WTC11 (cell line): ENCODE measurements at regions not wholly inside any gene's neighbourhood (a gene's known extent, or its start where the extent isn't known, plus 50 kb on each side); places are given as distances from the start of the nearest gene placed in this dataset.

Source experiments
- ATAC-seq: fragments of 200-7000 bp; cut with Tn5 transposase; 2 replicates; pipeline ENCODE4 v1.10.0; 2021; ENCODE audit warnings: mild to moderate bottlenecking, moderate library complexity
- CTCF ChIA-PET: fragments of 300-600 bp; sonication (Branson Sonifier 250); formaldehyde crosslinking; loops from one replicate; lab custom pipeline; 2021; ENCODE audit warnings: antibody characterized with exemption; lab: Charles Lee
- POLR2A ChIA-PET: fragments of 350-600 bp; sonication (Branson Sonifier 250); formaldehyde crosslinking; loops from one replicate; lab custom pipeline; 2021; ENCODE audit warnings: antibody characterized with exemption; lab: Charles Lee
- DNase-seq: peaks from one replicate; pipeline ENCODE4 v3.0.0; 2021; ENCODE audit warnings: low spot score
- H3K27ac Mint-ChIP-seq: 2 replicates; pipeline ENCODE4 v1.8.0; 2021; ENCODE audit warnings: mixed read lengths
- H3K27me3 Mint-ChIP-seq: 2 replicates; pipeline ENCODE4 v1.8.0; 2021; ENCODE audit warnings: low read depth, mild to moderate bottlenecking, moderate library complexity, mixed read lengths
- H3K36me3 Mint-ChIP-seq: 2 replicates; pipeline ENCODE4 v1.8.0; 2021; ENCODE audit warnings: mixed read lengths
- H3K4me1 Mint-ChIP-seq: 2 replicates; pipeline ENCODE4 v1.8.0; 2022; ENCODE audit warnings: mixed read lengths
- H3K4me3 Mint-ChIP-seq: 2 replicates; pipeline ENCODE4 v1.8.0; 2021; ENCODE audit warnings: mild to moderate bottlenecking, moderate library complexity, mixed read lengths
- H3K9me3 Mint-ChIP-seq: 2 replicates; pipeline ENCODE4 v1.8.0; 2021; ENCODE audit warnings: mixed read lengths
- CREB1 ChIP-seq: sonication (generic); formaldehyde crosslinking; IDR thresholded peaks from 2 replicates; pipeline ENCODE4 v1.8.0; 2023; ENCODE audit warnings: mild to moderate bottlenecking, missing genetic modification reagents
- ELF4 ChIP-seq: sonication (generic); formaldehyde crosslinking; IDR thresholded peaks from 2 replicates; pipeline ENCODE4 v1.8.1; 2022; ENCODE audit warnings: low read depth, mild to moderate bottlenecking, moderate library complexity, missing genetic modification reagents
- EMX1 ChIP-seq: fragments of 250-450 bp; sonication (Bioruptor Pico); IDR thresholded peaks from 2 replicates; pipeline ENCODE4 v1.8.0; 2021; ENCODE audit warnings: mild to moderate bottlenecking
- ESRRA ChIP-seq: sonication (generic); formaldehyde crosslinking; IDR thresholded peaks from 2 replicates; pipeline ENCODE4 v1.8.1; 2022; ENCODE audit warnings: mild to moderate bottlenecking, missing genetic modification reagents, borderline replicate concordance
- GRHL2 ChIP-seq: fragments of 250-450 bp; sonication (Bioruptor Pico); IDR thresholded peaks from 2 replicates; pipeline ENCODE4 v1.8.0; 2022; ENCODE audit warnings: mild to moderate bottlenecking, moderate library complexity; ENCODE audit not compliant: insufficient replicate concordance, severe bottlenecking
- GTF2I ChIP-seq: fragments of 250-450 bp; sonication (Bioruptor Pico); conservative IDR thresholded peaks from 2 replicates; pipeline ENCODE4 v1.4.0; 2021; ENCODE audit warnings: mild to moderate bottlenecking
- MXD4 ChIP-seq: fragments of 250-450 bp; sonication (Bioruptor Pico); IDR thresholded peaks from 2 replicates; pipeline ENCODE4 v1.8.0; 2021; ENCODE audit warnings: mild to moderate bottlenecking, moderate library complexity, borderline replicate concordance
- NR3C1 ChIP-seq: sonication (generic); formaldehyde crosslinking; conservative IDR thresholded peaks from 2 replicates; pipeline ENCODE4 v1.8.1; 2023; ENCODE audit warnings: low read depth, mild to moderate bottlenecking, missing genetic modification reagents
- TCF7 ChIP-seq: sonication (generic); formaldehyde crosslinking; IDR thresholded peaks from 2 replicates; pipeline ENCODE4 v1.8.0; 2022; ENCODE audit warnings: mild to moderate bottlenecking, low read depth, missing genetic modification reagents, moderate library complexity
- ZNF138 ChIP-seq: sonication (generic); formaldehyde crosslinking; conservative IDR thresholded peaks from 2 replicates; pipeline ENCODE4 v1.8.1; 2022; ENCODE audit warnings: mild to moderate bottlenecking, moderate library complexity, missing genetic modification reagents
- ZNF263 ChIP-seq: sonication (generic); formaldehyde crosslinking; IDR thresholded peaks from 2 replicates; pipeline ENCODE4 v1.8.1; 2022; ENCODE audit warnings: low read depth, mild to moderate bottlenecking, moderate library complexity, missing genetic modification reagents
- ZNF423 ChIP-seq: fragments of 250-450 bp; sonication (Bioruptor Pico); IDR thresholded peaks from 2 replicates; pipeline ENCODE4 v2.1.2; 2022; ENCODE audit warnings: mild to moderate bottlenecking, moderate library complexity
- ZNF671 ChIP-seq: fragments of 250-450 bp; sonication (Bioruptor Pico); IDR thresholded peaks from 2 replicates; pipeline ENCODE4 v1.8.0; 2021; ENCODE audit warnings: mild to moderate bottlenecking
- TF ChIP-seq, protein P1 (sequence below): sonication (generic); formaldehyde crosslinking; IDR thresholded peaks from 2 replicates; pipeline ENCODE4 v1.8.0; 2022; ENCODE audit warnings: missing genetic modification reagents
- TF ChIP-seq, protein P2 (sequence below): sonication (generic); formaldehyde crosslinking; IDR thresholded peaks from 2 replicates; pipeline ENCODE4 v1.8.0; 2023; ENCODE audit warnings: missing genetic modification reagents
- TF ChIP-seq, protein P3 (sequence below): sonication (generic); formaldehyde crosslinking; IDR thresholded peaks from 2 replicates; pipeline ENCODE4 v1.8.0; 2022; ENCODE audit warnings: mild to moderate bottlenecking, missing genetic modification reagents
- TF ChIP-seq, protein P4 (sequence below): sonication (generic); formaldehyde crosslinking; IDR thresholded peaks from 2 replicates; pipeline ENCODE4 v1.8.0; 2022; ENCODE audit warnings: mild to moderate bottlenecking, missing genetic modification reagents
- TF ChIP-seq, protein P5 (sequence below): fragments of 250-450 bp; sonication (Bioruptor Pico); IDR thresholded peaks from 2 replicates; pipeline ENCODE4 v1.9.0; 2021; ENCODE audit warnings: moderate library complexity, mild to moderate bottlenecking, inconsistent platforms, borderline replicate concordance
- TF ChIP-seq, protein P6 (sequence below): fragments of 250-450 bp; sonication (Bioruptor Pico); IDR thresholded peaks from 2 replicates; pipeline ENCODE4 v2.1.2; 2022; ENCODE audit warnings: mild to moderate bottlenecking, moderate library complexity
- TF ChIP-seq, protein P7 (sequence below): sonication (generic); formaldehyde crosslinking; IDR thresholded peaks from 2 replicates; pipeline ENCODE4 v1.8.1; 2022; ENCODE audit warnings: mild to moderate bottlenecking, missing genetic modification reagents, moderate library complexity, borderline replicate concordance
- TF ChIP-seq, protein P8 (sequence below): sonication (generic); formaldehyde crosslinking; IDR thresholded peaks from 2 replicates; pipeline ENCODE4 v1.8.1; 2023; ENCODE audit warnings: mild to moderate bottlenecking, missing genetic modification reagents
- TF ChIP-seq, protein P9 (sequence below): sonication (generic); formaldehyde crosslinking; conservative IDR thresholded peaks from 2 replicates; pipeline ENCODE4 v1.8.1; 2022; ENCODE audit warnings: mild to moderate bottlenecking, missing genetic modification reagents

DNA sequence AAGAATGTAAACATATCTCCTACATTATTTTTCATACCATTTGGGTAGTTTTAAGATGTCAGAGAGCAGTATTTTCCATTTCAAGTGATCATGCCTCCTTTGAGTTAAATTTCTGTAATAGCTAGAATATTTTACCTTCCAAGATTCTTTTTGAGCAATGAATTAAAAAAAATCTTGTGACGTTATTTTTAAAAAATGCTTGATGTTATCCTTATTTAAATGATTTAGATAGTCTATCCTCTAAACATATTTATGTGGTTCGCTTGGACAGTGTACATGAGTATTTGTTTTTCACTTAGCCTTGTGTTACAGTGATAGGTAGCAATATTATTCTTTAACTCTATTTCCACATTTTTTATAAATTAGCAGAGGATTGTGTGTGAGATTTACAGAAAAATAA is 639.2 kb upstream of the CDH2 start (continued):
- TF ChIP-seq ZNF671 (no peak), CREB1 (CRISPR knock-in tag) (no peak)

DNA sequence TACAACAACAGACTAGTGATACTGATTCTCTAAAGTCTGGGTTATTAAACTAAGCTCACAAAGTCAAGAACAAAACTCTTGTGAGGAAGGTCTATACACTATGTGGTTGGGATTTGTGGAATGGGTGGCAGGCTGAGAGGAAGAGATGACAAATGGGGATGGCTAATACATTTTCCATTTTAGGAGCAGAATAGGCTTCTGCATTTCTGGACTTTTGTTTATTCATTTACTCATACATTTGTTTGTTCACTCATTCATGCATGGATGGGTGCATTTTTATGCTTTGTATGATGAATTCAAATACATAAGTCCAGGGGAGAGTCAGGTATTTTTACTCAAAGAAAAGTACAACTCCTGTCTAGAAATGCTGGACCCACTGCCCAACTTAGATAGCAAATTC is 637.4 kb upstream of the CDH2 start:
- TF ChIP-seq ZNF263 (no peak), ZNF423 (CRISPR knock-in tag) (no peak), ZNF671 (no peak), MXD4 (no peak), ESRRA (CRISPR knock-in tag) (no peak), ZNF138 (CRISPR knock-in tag) (no peak), TCF7 (CRISPR knock-in tag) (no peak), EMX1 (no peak), GRHL2 (CRISPR knock-in tag) (no peak), NR3C1 (CRISPR knock-in tag) (no peak)
- TF ChIP-seq, protein P1, sequence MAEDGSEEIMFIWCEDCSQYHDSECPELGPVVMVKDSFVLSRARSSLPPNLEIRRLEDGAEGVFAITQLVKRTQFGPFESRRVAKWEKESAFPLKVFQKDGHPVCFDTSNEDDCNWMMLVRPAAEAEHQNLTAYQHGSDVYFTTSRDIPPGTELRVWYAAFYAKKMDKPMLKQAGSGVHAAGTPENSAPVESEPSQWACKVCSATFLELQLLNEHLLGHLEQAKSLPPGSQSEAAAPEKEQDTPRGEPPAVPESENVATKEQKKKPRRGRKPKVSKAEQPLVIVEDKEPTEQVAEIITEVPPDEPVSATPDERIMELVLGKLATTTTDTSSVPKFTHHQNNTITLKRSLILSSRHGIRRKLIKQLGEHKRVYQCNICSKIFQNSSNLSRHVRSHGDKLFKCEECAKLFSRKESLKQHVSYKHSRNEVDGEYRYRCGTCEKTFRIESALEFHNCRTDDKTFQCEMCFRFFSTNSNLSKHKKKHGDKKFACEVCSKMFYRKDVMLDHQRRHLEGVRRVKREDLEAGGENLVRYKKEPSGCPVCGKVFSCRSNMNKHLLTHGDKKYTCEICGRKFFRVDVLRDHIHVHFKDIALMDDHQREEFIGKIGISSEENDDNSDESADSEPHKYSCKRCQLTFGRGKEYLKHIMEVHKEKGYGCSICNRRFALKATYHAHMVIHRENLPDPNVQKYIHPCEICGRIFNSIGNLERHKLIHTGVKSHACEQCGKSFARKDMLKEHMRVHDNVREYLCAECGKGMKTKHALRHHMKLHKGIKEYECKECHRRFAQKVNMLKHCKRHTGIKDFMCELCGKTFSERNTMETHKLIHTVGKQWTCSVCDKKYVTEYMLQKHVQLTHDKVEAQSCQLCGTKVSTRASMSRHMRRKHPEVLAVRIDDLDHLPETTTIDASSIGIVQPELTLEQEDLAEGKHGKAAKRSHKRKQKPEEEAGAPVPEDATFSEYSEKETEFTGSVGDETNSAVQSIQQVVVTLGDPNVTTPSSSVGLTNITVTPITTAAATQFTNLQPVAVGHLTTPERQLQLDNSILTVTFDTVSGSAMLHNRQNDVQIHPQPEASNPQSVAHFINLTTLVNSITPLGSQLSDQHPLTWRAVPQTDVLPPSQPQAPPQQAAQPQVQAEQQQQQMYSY (CRISPR knock-in tag): no peak
- TF ChIP-seq, protein P2, sequence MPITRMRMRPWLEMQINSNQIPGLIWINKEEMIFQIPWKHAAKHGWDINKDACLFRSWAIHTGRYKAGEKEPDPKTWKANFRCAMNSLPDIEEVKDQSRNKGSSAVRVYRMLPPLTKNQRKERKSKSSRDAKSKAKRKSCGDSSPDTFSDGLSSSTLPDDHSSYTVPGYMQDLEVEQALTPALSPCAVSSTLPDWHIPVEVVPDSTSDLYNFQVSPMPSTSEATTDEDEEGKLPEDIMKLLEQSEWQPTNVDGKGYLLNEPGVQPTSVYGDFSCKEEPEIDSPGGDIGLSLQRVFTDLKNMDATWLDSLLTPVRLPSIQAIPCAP: no peak
- TF ChIP-seq, protein P3, sequence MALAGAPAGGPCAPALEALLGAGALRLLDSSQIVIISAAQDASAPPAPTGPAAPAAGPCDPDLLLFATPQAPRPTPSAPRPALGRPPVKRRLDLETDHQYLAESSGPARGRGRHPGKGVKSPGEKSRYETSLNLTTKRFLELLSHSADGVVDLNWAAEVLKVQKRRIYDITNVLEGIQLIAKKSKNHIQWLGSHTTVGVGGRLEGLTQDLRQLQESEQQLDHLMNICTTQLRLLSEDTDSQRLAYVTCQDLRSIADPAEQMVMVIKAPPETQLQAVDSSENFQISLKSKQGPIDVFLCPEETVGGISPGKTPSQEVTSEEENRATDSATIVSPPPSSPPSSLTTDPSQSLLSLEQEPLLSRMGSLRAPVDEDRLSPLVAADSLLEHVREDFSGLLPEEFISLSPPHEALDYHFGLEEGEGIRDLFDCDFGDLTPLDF: no peak
- TF ChIP-seq, protein P4, sequence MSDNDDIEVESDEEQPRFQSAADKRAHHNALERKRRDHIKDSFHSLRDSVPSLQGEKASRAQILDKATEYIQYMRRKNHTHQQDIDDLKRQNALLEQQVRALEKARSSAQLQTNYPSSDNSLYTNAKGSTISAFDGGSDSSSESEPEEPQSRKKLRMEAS (CRISPR knock-in tag): no peak
- TF ChIP-seq, protein P5, sequence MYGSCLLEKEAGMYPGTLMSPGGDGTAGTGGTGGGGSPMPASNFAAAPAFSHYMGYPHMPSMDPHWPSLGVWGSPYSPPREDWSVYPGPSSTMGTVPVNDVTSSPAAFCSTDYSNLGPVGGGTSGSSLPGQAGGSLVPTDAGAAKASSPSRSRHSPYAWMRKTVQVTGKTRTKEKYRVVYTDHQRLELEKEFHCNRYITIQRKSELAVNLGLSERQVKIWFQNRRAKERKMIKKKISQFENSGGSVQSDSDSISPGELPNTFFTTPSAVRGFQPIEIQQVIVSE (CRISPR knock-in tag): no peak
- Mint-ChIP-seq H3K27ac (no peak overlapping the region), H3K36me3 (no peaks in the 10 kb centered on the region), H3K27me3 (no peaks in the 10 kb centered on the region), H3K4me3 (no peak overlapping the region), H3K4me1 (no peaks in the 10 kb centered on the region), H3K9me3 (peaks cover 1% of the 10 kb centered on the region)
- no peak for DNase-seq
- ChIA-PET CTCF (no interaction called here), POLR2A (no interaction called here)
- no peak for ATAC-seq

DNA sequence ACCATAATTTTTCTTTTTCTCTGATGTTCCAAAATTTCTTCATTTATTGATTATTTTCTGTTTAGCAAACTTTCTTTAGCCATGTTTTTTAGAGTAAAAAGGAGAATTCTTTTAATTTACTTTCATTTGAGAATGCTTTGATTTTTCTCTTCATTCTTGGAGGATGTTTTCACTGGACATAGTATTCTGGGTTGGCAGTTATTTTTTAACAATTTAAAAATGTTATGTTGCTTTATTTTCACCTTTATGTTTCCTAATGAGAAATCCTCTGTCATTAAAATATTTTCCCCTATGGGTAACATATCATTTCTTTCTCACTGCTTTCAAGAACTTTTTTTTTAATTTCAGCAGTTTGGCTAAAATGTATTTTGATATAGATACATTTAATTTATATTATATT is 631.4 kb upstream of the CDH2 start:
- Mint-ChIP-seq H3K36me3 (peaks cover 6% of the 10 kb centered on the region), H3K4me1 (no peaks in the 10 kb centered on the region), H3K9me3 (peaks cover 9% of the 10 kb centered on the region), H3K4me3 (no peak overlapping the region), H3K27ac (no peak overlapping the region), H3K27me3 (no peaks in the 10 kb centered on the region)
- CTCF ChIA-PET: no interaction called here
- DNase-seq (no peak), ATAC-seq (no peak)
- POLR2A ChIA-PET: no interaction called here
- TF ChIP-seq, protein P6, sequence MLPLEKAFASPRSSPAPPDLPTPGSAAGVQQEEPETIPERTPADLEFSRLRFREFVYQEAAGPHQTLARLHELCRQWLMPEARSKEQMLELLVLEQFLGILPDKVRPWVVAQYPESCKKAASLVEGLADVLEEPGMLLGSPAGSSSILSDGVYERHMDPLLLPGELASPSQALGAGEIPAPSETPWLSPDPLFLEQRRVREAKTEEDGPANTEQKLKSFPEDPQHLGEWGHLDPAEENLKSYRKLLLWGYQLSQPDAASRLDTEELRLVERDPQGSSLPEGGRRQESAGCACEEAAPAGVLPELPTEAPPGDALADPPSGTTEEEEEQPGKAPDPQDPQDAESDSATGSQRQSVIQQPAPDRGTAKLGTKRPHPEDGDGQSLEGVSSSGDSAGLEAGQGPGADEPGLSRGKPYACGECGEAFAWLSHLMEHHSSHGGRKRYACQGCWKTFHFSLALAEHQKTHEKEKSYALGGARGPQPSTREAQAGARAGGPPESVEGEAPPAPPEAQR: no peak
- TF ChIP-seq, protein P7, sequence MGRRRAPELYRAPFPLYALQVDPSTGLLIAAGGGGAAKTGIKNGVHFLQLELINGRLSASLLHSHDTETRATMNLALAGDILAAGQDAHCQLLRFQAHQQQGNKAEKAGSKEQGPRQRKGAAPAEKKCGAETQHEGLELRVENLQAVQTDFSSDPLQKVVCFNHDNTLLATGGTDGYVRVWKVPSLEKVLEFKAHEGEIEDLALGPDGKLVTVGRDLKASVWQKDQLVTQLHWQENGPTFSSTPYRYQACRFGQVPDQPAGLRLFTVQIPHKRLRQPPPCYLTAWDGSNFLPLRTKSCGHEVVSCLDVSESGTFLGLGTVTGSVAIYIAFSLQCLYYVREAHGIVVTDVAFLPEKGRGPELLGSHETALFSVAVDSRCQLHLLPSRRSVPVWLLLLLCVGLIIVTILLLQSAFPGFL: no peak
- TF ChIP-seq ELF4 (CRISPR knock-in tag): no peak
- TF ChIP-seq GTF2I: no peak
- TF ChIP-seq, protein P8, sequence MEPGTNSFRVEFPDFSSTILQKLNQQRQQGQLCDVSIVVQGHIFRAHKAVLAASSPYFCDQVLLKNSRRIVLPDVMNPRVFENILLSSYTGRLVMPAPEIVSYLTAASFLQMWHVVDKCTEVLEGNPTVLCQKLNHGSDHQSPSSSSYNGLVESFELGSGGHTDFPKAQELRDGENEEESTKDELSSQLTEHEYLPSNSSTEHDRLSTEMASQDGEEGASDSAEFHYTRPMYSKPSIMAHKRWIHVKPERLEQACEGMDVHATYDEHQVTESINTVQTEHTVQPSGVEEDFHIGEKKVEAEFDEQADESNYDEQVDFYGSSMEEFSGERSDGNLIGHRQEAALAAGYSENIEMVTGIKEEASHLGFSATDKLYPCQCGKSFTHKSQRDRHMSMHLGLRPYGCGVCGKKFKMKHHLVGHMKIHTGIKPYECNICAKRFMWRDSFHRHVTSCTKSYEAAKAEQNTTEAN (CRISPR knock-in tag): no peak
- no peak for TF ChIP-seq CREB1 (CRISPR knock-in tag)
- no peak for TF ChIP-seq TCF7 (CRISPR knock-in tag)
- TF ChIP-seq, protein P9, sequence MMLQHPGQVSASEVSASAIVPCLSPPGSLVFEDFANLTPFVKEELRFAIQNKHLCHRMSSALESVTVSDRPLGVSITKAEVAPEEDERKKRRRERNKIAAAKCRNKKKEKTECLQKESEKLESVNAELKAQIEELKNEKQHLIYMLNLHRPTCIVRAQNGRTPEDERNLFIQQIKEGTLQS: no peak
